ENCODE measurements at regions not wholly inside any gene's neighbourhood (a gene's known extent, or its start where the extent isn't known, plus 50 kb on each side); places are given as distances from the start of the nearest gene placed in this dataset.

DNA sequence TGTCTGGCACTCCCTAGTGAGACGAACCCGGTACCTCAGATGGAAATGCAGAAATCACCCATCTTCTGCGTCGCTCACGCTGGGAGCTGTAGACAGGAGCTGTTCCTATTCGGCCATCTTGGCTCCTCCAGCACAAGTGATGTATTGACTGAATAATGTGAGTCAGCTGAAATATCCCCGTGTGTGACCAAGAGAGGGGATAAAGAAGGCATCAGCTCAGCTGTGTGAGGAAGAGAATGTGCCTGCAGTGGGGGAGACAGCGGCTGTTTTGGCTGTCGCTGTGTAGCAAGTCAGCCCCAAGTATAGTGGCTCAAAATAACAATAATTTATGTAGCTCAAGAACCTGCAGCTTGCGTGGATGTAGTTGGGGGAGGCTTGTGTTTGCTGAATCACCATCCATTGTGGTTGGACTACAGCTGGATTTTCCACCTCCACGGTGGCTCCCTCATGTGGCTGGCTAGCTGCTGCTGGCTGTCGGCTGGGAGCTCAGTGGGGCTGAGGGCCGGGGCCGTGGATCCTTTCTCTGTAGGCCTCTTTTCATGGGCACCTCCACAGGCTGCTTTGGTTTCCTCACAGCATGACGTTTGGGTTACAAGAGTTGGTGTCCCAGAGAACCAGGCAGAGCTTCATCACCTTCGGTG, 434.5 kb downstream of the CCSER2 start:
- TF ChIP-seq FOXK2 (IDR thresholded peaks at IDR 0.05) = no peak
- TF ChIP-seq SUZ12 (IDR thresholded peaks at IDR 0.05) = no peak
- TF ChIP-seq FOXM1 (IDR thresholded peaks at IDR 0.05; ENCODE audit: borderline replicate concordance) = no peak
- no peak for TF ChIP-seq SP1 (IDR thresholded peaks at IDR 0.05)
- no peak for TF ChIP-seq ELF4 (IDR thresholded peaks at IDR 0.05)
- no peak for TF ChIP-seq BHLHE40 (IDR thresholded peaks at IDR 0.05; ENCODE audit: borderline replicate concordance)
- no peak for TF ChIP-seq ZNF384 (IDR thresholded peaks at IDR 0.05)

Data from HEK293T (cell line).